A673 (cell line): ENCODE measurements at regions not wholly inside any gene's neighbourhood (a gene's known extent, or its start where the extent isn't known, plus 50 kb on each side); places are given as distances from the start of the nearest gene placed in this dataset.

Experiments used
- EZH2 ChIP-seq: fragments of 200-600 bp; sonication (generic); IDR thresholded peaks from 2 replicates; pipeline ENCODE4 v1.6.1; 2017; ENCODE audit warnings: borderline replicate concordance, low read depth, mild to moderate bottlenecking, mixed read lengths, antibody characterized with exemption, low read length; ENCODE audit not compliant: poor library complexity, severe bottlenecking
- TF ChIP-seq, protein P1 (sequence below): fragments of 300-800, 200-600 bp; sonication (generic); conservative IDR thresholded peaks from 2 replicates; pipeline ENCODE4 v1.5.1; 2017; ENCODE audit warnings: low read depth, mild to moderate bottlenecking, antibody characterized with exemption, low read length, moderate library complexity, mixed read lengths

DNA sequence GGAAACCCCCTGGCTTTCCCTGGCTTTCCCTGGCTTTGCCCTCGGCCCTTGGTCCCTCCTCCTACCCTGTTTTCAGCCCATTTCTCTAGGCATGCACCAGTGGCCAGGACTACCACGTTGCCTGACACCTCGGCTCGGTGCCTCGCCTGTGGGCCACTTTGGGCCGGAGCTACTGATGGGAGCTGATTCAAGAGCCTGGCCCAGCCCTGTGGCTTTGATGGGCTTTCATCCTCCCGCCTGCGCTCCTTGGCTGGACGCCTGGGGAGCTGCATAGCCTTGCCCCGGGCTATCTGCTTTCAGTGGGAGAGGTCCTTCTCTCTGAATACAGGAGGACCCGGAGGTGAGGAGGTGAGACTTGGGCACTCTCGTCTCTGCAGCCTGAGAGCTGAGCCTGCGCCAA is 192.7 kb upstream of the HES1 start:
- TF ChIP-seq, protein P1, sequence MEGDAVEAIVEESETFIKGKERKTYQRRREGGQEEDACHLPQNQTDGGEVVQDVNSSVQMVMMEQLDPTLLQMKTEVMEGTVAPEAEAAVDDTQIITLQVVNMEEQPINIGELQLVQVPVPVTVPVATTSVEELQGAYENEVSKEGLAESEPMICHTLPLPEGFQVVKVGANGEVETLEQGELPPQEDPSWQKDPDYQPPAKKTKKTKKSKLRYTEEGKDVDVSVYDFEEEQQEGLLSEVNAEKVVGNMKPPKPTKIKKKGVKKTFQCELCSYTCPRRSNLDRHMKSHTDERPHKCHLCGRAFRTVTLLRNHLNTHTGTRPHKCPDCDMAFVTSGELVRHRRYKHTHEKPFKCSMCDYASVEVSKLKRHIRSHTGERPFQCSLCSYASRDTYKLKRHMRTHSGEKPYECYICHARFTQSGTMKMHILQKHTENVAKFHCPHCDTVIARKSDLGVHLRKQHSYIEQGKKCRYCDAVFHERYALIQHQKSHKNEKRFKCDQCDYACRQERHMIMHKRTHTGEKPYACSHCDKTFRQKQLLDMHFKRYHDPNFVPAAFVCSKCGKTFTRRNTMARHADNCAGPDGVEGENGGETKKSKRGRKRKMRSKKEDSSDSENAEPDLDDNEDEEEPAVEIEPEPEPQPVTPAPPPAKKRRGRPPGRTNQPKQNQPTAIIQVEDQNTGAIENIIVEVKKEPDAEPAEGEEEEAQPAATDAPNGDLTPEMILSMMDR = no peak
- no peak for TF ChIP-seq EZH2
